T47D (cell line): ENCODE measurements at regions not wholly inside any gene's neighbourhood (a gene's known extent, or its start where the extent isn't known, plus 50 kb on each side); places are given as distances from the start of the nearest gene placed in this dataset.

Experiments used
- DNase-seq, 2 experiments: peaks; one replicate each; pipeline versions ENCODE4 v3.0.0 to v3.0.0-alpha.2; 2011 to 2012; ENCODE audit warnings: low read depth in 1 of 2, low spot score in 1 of 2
- JUND ChIP-seq: IDR thresholded peaks from 2 replicates; pipeline ENCODE4 v1.6.1; 2012; ENCODE audit warnings: low read depth
- in situ Hi-C: cut with HindIII; loops from 2 replicates; pipeline ENCODE4 v1.10.0; 2016; ENCODE audit warnings: low sequenced_read_pairs, low pct_unique_long_range_greater_than_20kb

DNA sequence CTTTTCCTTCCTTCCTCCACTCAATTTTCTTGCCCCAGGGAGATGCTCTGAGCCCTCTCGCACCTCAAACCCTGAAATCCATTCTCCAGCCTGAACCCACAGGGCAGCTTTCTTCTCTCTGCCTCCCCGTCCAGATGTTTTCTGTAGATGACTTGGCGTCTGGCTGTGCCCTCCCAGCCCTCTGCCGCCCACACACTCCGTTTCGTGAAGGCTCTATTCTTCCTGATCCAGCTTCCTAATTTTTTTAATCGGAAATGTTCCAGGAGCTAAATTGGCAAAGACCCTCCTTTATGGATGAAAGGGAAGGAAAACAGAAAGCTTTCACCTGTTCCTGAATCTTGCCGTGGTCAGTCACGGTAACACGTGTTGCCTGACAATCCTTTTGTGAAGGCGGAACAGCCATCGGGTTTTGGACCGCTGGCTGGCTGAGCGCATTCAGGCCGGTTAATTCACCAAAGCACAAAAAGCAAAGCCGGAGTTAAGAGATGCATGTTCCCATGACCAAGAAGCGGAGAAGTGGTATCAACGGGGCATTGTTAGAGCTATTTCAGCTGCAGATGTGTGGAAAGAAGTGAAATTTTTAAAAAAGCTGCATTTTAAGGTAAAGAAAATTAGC lies 70.2 kb upstream of the FBRSL1 start:
- in situ Hi-C loops: no loop called here
- no peak for TF ChIP-seq JUND
- DNase-seq: no peak

DNA sequence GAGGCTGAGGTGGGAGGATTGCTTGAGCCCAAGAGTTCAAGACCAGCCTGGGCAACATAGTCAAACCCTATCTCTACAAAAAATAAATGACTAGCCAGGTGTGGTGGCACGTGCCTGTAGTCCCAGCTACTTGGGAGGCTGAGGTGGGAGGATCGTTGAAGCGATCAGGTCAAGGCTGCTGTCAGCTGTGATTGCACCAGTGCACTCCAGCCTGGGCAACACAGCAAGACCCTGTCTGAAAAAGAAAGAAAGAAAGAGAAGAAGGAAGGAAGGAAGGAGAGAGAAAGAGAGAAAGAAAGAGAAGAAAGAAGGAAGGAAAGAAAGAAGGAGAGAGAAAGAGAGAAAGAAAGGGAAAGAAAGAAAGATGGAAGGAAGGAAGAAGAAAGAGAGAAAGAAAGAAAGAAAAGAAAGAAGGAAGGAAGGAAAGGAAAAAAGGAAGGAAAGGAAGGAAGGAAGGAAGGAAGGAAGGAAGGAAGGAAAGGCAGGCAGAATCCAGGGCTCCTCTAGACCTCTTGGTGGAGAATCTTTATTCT lies 71.5 kb upstream of the FBRSL1 start:
- in situ Hi-C loops: no loop called here
- no peak for TF ChIP-seq JUND
- DNase-seq: no peak

DNA sequence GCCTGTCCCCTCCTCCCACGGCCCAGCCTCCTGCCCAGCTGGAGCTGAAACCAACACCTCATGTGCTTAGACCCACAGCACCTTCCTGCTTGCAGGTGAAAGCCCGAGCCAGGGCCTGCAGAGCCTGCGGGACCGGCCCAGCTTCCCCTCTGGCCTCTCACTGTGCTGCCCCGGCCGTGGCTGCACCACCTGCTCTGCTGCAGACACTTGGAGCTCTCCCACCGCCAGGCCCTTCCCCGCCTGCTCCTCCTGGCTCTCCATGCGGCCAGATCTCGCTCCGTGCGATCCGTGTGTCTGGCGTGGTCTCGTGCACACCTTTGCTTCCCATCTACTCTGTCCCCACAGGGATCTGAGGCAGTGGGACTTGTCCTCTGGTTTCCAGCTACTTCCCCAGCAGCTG lies 72.2 kb upstream of the FBRSL1 start:
- TF ChIP-seq JUND: no peak
- in situ Hi-C loops: no loop called here
- DNase-seq: peak in 1 of 2 experiments; percentile 45

DNA sequence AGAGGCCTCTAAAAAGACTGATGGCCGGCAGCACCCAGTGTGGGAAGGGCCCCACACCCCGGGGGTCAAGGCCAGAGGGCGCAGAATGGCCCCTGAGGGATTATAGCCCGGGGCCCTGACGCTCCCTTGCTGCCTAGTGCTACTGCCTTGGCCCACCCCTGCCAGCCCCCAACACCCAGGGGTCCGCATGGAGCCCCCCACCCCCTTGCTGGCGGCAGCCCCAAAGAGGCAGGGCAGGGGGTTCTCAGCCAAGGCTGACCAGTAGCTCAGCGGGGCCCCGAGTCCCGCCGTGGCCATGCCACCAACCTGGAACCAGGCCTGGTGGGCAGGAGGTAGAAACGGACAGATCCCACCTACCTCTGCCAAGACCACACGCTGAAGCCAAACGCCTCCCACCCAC lies 73.1 kb upstream of the FBRSL1 start:
- TF ChIP-seq JUND: no peak
- in situ Hi-C loops: no loop called here
- DNase-seq: no peak

DNA sequence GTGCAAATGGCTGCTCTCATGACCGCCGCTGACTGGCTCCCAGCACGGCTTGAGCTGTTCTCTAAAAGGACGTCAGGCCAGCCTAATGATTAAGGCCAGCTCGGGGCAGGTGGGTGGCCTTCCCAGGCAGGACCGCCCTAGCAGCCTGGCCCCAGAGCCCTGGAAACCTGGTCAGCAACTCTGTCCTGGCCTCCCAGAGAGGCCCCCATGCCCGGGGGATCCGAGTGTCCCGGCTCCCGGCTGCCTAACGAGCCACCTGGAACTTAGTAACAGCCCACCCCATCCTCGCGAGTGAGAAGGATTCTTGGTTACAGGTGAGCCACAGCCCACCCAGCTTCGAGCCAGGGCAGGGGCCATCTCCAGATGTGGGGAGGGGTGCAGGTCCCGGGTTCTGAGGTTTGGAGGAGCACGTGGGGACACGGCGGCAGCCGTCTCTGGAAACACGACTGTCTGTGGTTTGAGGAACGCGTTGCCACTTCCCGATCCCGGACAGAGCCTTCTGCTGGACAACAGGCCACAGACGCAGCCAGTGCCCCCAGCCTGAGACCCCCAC lies 73.8 kb upstream of the FBRSL1 start:
- TF ChIP-seq JUND: no peak
- in situ Hi-C loops: no loop called here

DNA sequence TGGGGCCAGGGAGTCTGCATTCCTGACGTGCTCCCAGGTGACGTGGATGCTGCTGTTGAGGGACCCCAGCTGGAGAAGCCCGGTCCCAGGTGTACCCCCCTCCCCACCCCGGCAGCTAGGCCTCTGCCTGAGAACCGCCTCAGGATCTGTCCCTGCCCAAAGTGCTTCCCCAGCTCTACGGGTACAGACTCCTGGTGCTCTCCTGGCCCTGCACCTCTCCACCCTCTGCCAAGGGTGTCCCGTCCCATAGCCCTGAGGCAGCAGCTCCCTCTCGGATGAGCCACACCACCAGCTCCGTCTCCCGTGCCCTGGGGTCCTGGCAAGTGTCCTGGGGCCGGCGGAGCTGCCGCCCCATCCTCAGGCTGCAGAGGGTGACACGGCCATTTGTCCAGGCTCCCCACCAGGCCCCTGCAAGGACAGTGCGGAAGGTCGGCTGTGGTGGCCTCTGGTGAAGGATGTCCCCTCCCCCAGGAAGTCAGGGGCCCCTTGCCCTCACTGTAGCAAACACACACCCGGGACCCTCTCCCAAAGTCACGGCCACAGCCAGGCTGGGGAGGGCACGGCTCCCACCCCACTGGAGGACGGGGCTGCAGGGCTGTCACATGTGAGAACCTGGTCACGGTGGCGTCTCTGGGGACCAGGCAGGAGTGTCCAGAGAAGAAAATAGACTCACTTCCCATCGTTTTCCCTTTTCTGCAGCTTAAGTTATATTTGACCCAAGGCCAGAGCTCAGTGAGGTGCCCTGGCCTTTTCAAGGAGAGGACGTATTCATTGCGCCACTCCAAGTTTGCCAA lies 74.4 kb upstream of the FBRSL1 start:
- TF ChIP-seq JUND: no peak
- in situ Hi-C loops: no loop called here
- DNase-seq: no peak

More for the DNA sequence above, 73.8 kb upstream of the FBRSL1 start:
- DNase-seq: no peak

DNA sequence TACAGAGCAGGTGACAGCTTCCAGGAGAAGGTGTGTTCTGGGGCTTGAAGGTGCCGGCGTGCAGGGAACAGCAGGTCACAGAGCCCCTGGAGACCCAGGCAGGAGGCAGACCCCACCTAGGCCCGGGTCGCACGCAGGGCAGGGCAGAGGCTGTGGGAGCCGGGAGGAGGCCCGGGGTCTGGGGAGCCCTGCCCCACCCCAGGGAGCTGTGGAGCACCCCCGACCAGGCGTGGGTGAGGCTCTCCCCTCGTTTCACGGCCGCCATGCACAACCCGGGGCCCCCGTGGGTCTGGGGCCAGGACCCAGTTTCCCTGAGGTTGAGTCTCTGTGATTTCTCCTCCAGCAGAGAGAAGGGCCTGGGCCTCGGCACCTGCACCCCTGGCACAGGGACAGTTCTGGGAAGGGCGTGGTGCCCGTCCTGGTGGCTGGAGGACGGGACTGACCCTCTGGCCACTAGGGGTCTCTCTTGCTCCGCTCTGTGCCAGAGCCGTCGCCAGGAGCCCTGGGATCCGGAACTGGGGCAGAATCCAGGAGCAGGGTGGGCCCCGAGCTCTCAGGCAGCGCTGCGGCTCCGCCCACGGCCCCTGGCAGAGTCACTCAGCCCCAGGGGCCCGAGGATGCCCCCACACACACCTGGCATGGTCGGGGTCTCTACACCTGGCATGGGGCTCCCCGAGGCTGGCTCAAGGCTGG lies 75.2 kb upstream of the FBRSL1 start:
- no peak for TF ChIP-seq JUND
- in situ Hi-C loops: no loop called here
- DNase-seq: peak; percentile 91 to 98

DNA sequence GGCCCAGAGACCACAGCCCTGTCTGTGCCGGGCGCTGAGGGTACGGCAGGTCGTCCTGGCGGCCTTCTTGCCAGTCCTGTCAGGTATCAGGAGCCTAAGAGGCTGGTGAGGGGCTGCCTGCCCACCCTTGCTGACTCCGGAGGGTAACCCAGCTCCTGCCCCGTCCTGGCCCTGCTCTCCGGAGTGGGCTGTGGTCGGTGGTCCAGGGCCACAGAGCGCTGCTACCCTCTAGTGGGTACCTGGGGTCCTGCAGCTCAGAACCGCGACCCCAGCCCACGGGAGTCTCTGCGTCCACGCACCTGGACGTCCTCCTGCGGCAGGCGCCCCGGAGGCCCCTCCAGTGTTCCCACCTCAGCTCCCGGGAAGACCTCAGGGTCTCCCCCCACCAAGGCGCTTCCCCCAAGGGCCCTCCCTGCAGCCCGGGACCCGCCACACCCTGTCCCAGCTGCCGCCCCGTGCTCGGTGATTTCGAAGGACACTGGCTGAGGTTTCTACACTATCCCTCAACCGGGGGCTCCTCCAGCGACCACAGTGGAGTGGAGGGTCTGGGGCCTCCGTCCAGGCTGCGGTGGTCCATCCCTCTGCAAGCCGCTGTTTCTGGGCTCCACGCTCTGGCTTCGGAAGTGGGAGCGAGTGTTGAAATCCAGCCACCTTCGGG lies 75.9 kb upstream of the FBRSL1 start:
- TF ChIP-seq JUND: no peak
- in situ Hi-C loops: no loop called here
- DNase-seq: no peak

DNA sequence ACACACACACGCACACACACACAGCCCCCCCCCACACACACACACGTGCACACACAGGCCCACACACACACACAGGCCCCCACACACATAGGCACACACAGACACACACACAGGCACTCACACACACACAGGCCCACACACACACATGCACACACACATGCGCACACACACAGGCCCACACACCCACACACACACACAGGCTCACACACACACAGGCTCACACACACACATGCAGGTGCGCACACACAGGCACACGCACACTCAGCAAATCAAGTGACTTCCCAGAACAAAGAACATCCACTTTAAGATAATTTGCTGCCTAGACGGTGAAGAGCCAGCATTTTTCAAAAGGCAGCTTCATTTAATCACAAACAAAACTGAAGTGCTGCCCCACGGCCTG lies 78.5 kb upstream of the FBRSL1 start:
- DNase-seq: no peak
- in situ Hi-C loops: no loop called here
- no peak for TF ChIP-seq JUND

DNA sequence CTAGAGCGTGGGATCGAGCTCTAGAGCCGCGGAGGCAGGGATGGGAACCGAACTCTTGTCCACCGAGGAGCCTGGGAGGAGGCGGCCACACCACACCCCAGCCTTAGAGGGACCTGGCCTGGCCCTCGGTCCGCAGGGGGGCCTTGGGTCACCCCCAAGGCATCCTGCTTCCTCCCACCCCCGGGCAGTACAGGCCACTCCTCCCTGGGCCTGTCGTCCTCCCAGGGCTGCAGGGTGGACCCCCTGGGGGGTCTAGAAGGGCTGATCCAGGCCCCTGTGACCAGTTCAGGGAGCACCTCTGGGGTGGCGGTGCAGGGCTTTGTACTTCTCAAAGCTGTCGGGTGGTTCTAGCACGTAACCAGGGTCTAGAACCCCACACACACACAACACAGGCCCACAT lies 79.1 kb upstream of the FBRSL1 start:
- TF ChIP-seq JUND: no peak
- in situ Hi-C loops: no loop called here
- DNase-seq: no peak

DNA sequence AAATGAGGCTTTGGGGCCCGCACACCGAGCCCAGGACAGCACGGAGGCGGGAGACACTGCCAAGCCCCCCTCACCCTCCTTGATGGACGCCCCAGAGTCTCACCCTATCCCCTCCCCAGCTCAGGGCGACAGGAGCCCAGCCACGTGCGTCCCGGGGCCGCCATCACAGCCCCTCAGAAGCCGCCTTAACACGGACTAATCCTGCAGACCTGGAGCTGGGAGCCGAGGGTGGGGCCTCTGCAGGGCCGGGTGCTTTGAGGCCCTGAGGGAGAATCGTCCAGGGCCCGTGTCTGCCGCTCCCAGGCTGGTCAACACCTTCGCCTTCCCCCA lies 79.7 kb upstream of the FBRSL1 start:
- in situ Hi-C loops: no loop called here
- no peak for TF ChIP-seq JUND
- no peak for DNase-seq

DNA sequence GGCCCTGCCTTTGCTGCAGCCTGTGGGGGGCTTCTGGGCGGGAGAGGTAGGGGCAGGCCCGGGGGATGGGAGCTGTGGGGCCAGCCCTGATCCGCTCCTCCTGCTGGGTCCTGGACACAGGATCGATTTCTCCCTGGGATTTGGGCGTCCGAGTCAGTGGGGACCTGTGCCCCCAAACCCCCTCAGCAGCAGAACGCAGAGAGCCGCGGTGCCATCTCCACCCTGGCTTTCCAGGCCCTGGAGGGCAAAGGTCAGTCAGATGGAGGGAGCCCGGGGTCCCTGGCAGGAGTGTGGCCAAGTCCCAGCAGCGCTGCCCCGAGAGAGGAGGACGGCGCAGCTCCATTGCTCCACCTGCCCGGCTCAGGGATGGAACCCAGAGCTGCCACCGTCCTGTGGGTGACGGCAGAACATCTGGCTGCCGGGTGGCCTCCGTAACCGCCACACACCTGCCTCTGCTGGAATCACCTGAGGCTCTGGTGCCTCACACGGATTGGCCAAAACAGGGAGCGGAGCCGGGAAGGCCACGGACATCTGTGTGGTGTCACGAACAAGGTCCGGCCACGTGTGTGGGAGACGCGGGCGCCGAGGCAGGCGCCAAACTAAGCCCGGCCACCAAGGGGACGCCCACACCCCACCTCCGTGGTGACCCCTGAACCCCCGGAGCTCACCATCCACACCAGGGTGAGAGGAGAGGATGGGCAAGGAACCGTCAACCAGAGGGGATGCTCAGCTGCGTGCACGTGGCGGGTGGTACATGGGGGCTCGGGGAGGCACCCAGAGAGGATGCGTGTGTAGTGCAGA lies 80.3 kb upstream of the FBRSL1 start:
- no peak for DNase-seq
- TF ChIP-seq JUND: no peak
- in situ Hi-C loops: no loop called here
